Spleen (tissue), 11 donors: ENCODE measurements at regions not wholly inside any gene's neighbourhood (a gene's known extent, or its start where the extent isn't known, plus 50 kb on each side); places are given as distances from the start of the nearest gene placed in this dataset.
"Not testable (repeated sequence)": the region's sequence is repeated elsewhere in the genome, so short reads cannot be mapped to it uniquely, and the experiment has no call there.

Source experiments
- DNase-seq: peaks from one replicate; pipeline ENCODE4 v3.0.0-alpha.2; 2020
- H3K27ac ChIP-seq, 8 donors: fragments of 200-600 bp; sonication (generic) in 7 of 8; 1 replicate in 4 of 8; 2 replicates in 4 of 8; pipeline versions ENCODE4 v1.5.0 to v1.8.0; 2016 to 2021; ENCODE audit warnings: inconsistent platforms in 4 of 8, mild to moderate bottlenecking in 4 of 8, moderate library complexity in 1 of 8
- H3K27me3 ChIP-seq, 7 donors: fragments of 200-600 bp; sonication (generic) in 6 of 7; replicated peaks in 1 of 7; 1 replicate in 4 of 7; 2 replicates in 3 of 7; pipeline versions ENCODE4 v1.5.0 to v1.8.0; 2016 to 2021; ENCODE audit warnings: inconsistent platforms in 3 of 7, mild to moderate bottlenecking in 1 of 7
- H3K36me3 ChIP-seq, 6 donors: fragments of 200-600 bp; sonication (generic) in 5 of 6; 1 replicate in 4 of 6; 2 replicates in 2 of 6; pipeline versions ENCODE4 v1.5.0 to v1.8.0; 2016 to 2021; ENCODE audit warnings: inconsistent platforms in 2 of 6
- H3K4me1 ChIP-seq, 6 donors: fragments of 200-600 bp; sonication (generic) in 5 of 6; 1 replicate in 3 of 6; 2 replicates in 3 of 6; pipeline versions ENCODE4 v1.5.0 to v1.8.0; 2016 to 2021; ENCODE audit warnings: inconsistent platforms in 3 of 6
- H3K4me3 ChIP-seq, 8 donors: fragments of 200-600 bp; sonication (generic) in 7 of 8; 1 replicate in 4 of 8; 2 replicates in 4 of 8; pipeline versions ENCODE4 v1.5.0 to v1.8.0; 2016 to 2021; ENCODE audit warnings: inconsistent platforms in 4 of 8, mild to moderate bottlenecking in 4 of 8, moderate library complexity in 2 of 8
- H3K9me3 ChIP-seq, 8 donors: fragments of 200-600 bp; sonication (generic) in 7 of 8; 1 replicate in 4 of 8; 2 replicates in 4 of 8; pipeline versions ENCODE4 v1.5.0 to v1.8.0; 2016 to 2021; ENCODE audit warnings: inconsistent platforms in 4 of 8
- POLR2A ChIP-seq, 3 donors: fragments of 450-650 bp; IDR thresholded peaks; one replicate each; pipeline ENCODE4 v1.5.1; 2017; ENCODE audit warnings: antibody characterized with exemption in 3 of 3, mild to moderate bottlenecking in 1 of 3
- POLR2AphosphoS5 ChIP-seq, 3 donors: sonication (generic); formaldehyde crosslinking; IDR thresholded peaks; one replicate each; pipeline ENCODE4 v1.5.1; 2017; ENCODE audit warnings: antibody characterized with exemption in 3 of 3
- WGBS, 5 donors: extraction: QIAGEN DNeasy Blood & Tissue Kit in 3 of 5; methylation state at CpG; one replicate each; pipeline versions ENCODE4 v1.1.5 to v1.1.7; 2013 to 2018; 5-methylcytosine and 5-hydroxymethylcytosine counted together
- intact Hi-C: fragments of 100-400 bp; cut with DNase I; formaldehyde crosslinking; loops from one replicate; pipeline ENCODE4 v1.15.0; 2023; ENCODE audit warnings: low total_unique reads
- TF ChIP-seq, protein P1 (sequence below), 11 experiments: fragments of 200-600 bp in 7 of 11; fragments of 450-650 bp in 4 of 11; sonication (generic) in 4 of 11; IDR thresholded peaks in 8 of 11; conservative IDR thresholded peaks in 3 of 11; 1 replicate in 7 of 11; 2 replicates in 4 of 11; pipeline versions ENCODE4 v1.4.0 to v1.8.0; 2016 to 2021; ENCODE audit warnings: antibody characterized with exemption in 11 of 11, inconsistent platforms in 4 of 11, mild to moderate bottlenecking in 1 of 11
- donor health status: healthy with polysubstance abuse.
- donor health status: DM: no; HTN: no; CAD: no; lungs with moderate emphysema.
- donor health status: DM: no; HTN: no; CAD: no.
- donor health status: Bipolar disorder and iron deficiency.
- donor health status: healthy.
- donor health status: DM: no; HTN: no; CAD: no.
- donor health status: DM: yes; HTN: yes; CAD: no.

DNA sequence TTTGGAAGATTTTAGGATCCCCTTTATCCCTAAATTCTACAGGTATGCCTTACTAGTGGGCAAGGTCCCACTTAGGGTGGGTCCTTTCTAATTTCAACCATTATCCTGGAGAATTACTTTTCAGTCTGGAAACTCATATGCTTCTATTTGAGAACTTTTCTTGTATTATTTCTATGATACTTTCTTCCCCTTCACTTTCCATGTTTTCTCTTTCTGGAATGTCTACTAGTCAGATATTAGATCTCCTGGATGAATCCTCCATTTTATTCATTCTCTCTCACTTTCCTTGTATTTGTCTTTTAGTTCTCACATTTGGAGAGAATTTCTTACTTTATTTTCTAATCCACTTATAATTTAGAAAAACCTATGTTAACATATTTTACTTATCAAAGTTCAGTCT, 83.9 kb upstream of the SIPA1L2 start:
- no peak for DNase-seq
- intact Hi-C loops, result no loop called here
- TF ChIP-seq, protein P1, sequence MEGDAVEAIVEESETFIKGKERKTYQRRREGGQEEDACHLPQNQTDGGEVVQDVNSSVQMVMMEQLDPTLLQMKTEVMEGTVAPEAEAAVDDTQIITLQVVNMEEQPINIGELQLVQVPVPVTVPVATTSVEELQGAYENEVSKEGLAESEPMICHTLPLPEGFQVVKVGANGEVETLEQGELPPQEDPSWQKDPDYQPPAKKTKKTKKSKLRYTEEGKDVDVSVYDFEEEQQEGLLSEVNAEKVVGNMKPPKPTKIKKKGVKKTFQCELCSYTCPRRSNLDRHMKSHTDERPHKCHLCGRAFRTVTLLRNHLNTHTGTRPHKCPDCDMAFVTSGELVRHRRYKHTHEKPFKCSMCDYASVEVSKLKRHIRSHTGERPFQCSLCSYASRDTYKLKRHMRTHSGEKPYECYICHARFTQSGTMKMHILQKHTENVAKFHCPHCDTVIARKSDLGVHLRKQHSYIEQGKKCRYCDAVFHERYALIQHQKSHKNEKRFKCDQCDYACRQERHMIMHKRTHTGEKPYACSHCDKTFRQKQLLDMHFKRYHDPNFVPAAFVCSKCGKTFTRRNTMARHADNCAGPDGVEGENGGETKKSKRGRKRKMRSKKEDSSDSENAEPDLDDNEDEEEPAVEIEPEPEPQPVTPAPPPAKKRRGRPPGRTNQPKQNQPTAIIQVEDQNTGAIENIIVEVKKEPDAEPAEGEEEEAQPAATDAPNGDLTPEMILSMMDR (IDR thresholded peaks at IDR 0.05 in 8 of 11, conservative IDR thresholded peaks at IDR 0.05 in 3 of 11), result no peak
- TF ChIP-seq POLR2AphosphoS5 (IDR thresholded peaks at IDR 0.05) (no peak), POLR2A (IDR thresholded peaks at IDR 0.05) (no peak)
- Histone ChIP-seq H3K4me3 (no peak overlapping the region), H3K36me3 (no peaks in the 10 kb centered on the region), H3K9me3 (peaks cover 0 to 18% (median 4%) of the 10 kb centered on the region in 8 donors), H3K27ac (no peak overlapping the region), H3K4me1 (no peaks in the 10 kb centered on the region), H3K27me3 (no peaks in the 10 kb centered on the region)

DNA sequence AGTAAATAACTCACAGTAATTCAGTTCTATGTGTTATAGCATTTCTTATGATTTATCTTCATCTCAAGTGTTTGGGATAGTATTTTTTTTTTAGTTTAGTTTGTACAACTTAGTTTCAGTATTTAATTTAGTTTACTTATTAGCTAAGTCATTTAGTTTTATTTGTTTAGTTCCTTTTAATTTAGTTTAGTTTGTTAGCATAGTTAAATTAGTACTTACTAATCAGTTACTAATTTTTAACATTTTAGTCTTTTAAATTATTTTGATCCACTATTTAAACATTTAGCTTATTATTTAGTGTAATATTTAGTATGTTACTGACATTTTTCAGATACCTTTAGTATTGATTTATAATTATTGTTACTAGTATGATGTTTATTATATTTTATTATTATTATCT, 85.2 kb upstream of the SIPA1L2 start:
- intact Hi-C loops, result no loop called here
- no peaks in the 10 kb centered on the region for H3K36me3 ChIP-seq

DNA sequence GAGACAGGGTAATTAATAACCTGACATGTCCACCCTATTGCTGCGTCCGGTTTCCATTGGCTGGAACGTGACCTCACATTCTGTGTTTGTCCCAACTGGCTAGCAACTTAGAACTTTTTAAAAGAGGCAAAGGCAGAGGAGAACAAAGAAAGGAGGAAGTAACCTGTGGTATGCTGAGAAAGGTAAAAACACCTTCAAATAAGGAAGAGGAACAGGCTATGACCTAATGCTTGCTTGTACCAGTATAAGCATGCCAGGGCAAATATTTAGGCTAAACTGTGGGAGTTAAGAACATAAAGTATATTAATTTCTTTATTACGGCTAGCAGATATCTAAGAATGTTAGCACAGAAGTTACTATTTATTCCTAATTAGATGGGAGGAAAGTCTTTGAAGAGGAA, 87.3 kb upstream of the MAP10 start:
- DNase-seq, H3K4me1 ChIP-seq, H3K4me3 ChIP-seq, intact Hi-C loops, H3K27ac ChIP-seq, H3K27me3 ChIP-seq, H3K36me3 ChIP-seq: not testable (repeated sequence)
- peaks cover 0 to 15% (median 0%) of the 10 kb centered on the region in 8 donors for H3K9me3 ChIP-seq
- WGBS, 5 donors, result 92 to 94% (median 93%) methylated on average over 4 of the region's 4 CpGs

More for the DNA sequence above, 85.2 kb upstream of the SIPA1L2 start:
- DNase-seq, result no peak
- Histone ChIP-seq H3K4me3 (no peak overlapping the region), H3K4me1 (no peaks in the 10 kb centered on the region), H3K27me3 (no peaks in the 10 kb centered on the region), H3K27ac (no peak overlapping the region), H3K9me3 (peaks cover 0 to 22% (median 4%) of the 10 kb centered on the region in 8 donors)
- TF ChIP-seq, protein P1 (IDR thresholded peaks at IDR 0.05 in 8 of 11, conservative IDR thresholded peaks at IDR 0.05 in 3 of 11), result no peak
- TF ChIP-seq POLR2AphosphoS5 (IDR thresholded peaks at IDR 0.05) (no peak), POLR2A (IDR thresholded peaks at IDR 0.05) (no peak)

DNA sequence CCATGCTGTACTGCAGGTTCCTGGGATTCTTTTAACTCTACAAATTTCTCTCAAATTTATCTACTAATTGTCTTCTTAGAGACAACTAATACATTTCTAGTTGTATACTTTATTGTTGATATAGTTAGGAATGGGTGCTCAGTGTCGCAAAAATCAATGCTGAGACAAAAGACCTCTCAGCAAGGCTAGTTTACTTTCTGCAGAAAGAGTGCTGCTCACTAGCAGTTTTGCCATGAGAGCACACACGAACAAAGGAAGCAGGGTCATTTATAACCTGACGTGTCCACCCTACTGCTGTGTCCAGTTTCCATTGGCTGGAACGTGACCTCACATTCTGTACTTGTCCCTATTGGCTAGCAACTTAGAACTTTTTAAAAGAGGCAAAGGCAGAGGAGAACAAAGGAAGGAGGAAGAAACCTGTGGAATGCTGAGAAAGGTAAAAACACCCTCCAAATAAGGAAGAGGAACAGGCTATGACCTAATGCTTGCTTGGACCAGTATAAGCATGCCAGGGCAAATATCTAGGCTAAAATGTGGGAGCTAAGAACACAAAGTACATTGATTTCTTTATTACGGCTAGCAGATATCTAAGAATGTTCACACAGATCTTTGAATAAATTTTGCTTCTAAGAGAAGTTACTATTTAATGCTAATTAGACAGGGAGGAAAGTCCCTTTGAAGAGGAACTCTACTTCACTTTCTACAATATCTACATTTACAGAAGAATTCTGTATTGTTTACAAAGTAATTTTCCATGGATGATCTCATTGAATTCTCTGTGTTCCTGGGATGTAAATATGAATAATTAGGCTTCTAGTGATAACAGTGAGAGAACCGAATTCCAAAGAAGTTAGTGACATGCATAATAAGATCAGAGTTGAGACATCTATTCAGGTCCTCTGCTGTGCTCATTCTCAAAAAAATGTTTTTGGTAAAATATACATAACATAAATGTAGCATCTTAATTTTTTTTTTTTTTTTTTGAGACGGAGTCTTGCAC, 86.0 kb upstream of the MAP10 start:
- DNase-seq, result no peak
- WGBS, 5 donors, result 84 to 92% (median 89%) methylated on average over 7 of the region's 7 CpGs
- H3K4me3 ChIP-seq, result no peak overlapping the region
- H3K27ac ChIP-seq, result no peak overlapping the region
- no peaks in the 10 kb centered on the region for H3K36me3 ChIP-seq
- peaks cover 0 to 7% (median 0%) of the 10 kb centered on the region in 8 donors for H3K9me3 ChIP-seq
- intact Hi-C loops, result no loop called here
- no peak for TF ChIP-seq POLR2AphosphoS5 (IDR thresholded peaks at IDR 0.05)
- no peaks in the 10 kb centered on the region for H3K4me1 ChIP-seq
- no peaks in the 10 kb centered on the region for H3K27me3 ChIP-seq

DNA sequence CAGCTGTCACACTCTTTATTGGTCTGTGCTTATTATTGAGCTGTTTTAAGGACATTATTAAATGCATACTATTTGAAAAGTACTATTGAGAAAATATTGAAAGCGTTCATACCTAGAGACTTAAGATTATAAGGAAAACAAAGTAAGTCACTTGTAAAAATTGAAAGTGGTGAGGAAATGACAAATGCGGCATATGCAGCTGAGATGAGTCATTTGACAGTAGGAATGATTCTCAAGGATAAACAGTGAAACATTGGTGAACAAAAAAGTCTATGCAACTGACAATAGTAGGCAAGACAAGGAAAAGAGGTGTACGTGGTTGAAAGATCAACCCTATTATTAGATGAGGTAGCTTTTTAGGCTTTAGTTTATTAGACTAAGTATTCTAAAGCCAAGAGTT, 82.6 kb upstream of the MAP10 start:
- intact Hi-C loops, result no loop called here
- H3K9me3 ChIP-seq, result peaks cover 0 to 7% (median 0%) of the 10 kb centered on the region in 8 donors
- peaks cover 0 to 7% (median 0%) of the 10 kb centered on the region in 7 donors for H3K27me3 ChIP-seq
- peaks cover 0 to 5% (median 0%) of the 10 kb centered on the region in 6 donors for H3K4me1 ChIP-seq
- no peak overlapping the region for H3K27ac ChIP-seq
- TF ChIP-seq, protein P1 (IDR thresholded peaks at IDR 0.05 in 8 of 11, conservative IDR thresholded peaks at IDR 0.05 in 3 of 11), result no peak
- TF ChIP-seq POLR2A (IDR thresholded peaks at IDR 0.05), result no peak
- TF ChIP-seq POLR2AphosphoS5 (IDR thresholded peaks at IDR 0.05), result no peak
- 89 to 95% (median 91%) methylated on average over 3 of the region's 3 CpGs for WGBS, 5 donors
- no peak for DNase-seq
- H3K36me3 ChIP-seq, result no peaks in the 10 kb centered on the region
- H3K4me3 ChIP-seq, result no peak overlapping the region
